SK-N-SH treated with all-trans-retinoic acid at 6 μM for 48 hours (cell line): ENCODE measurements at regions not wholly inside any gene's neighbourhood (a gene's known extent, or its start where the extent isn't known, plus 50 kb on each side); places are given as distances from the start of the nearest gene placed in this dataset.

Experiments used
- ATAC-seq: fragments of 200-7000 bp; cut with Tn5 transposase; 3 replicates; pipeline ENCODE4 v1.9.1; 2020; ENCODE audit warnings: mild to moderate bottlenecking, moderate library complexity
- ARNTL ChIP-seq: fragments of 450-650 bp; formaldehyde crosslinking; IDR thresholded peaks from 2 replicates; pipeline ENCODE4 v1.5.0; 2020; ENCODE audit warnings: low read depth, mild to moderate bottlenecking, moderate library complexity, borderline replicate concordance
- BACH2 ChIP-seq: fragments of 250-450 bp; sonication (Bioruptor Pico); IDR thresholded peaks from 2 replicates; pipeline ENCODE4 v1.9.0; 2021; ENCODE audit warnings: mild to moderate bottlenecking, borderline replicate concordance
- CSDC2 ChIP-seq: fragments of 250-450 bp; sonication (Bioruptor Pico); IDR thresholded peaks from 2 replicates; pipeline ENCODE4 v1.5.0; 2020; ENCODE audit warnings: mild to moderate bottlenecking, moderate library complexity
- ESRRG ChIP-seq: fragments of 250-450 bp; sonication (Bioruptor Pico); IDR thresholded peaks from 2 replicates; pipeline ENCODE4 v1.6.1; 2021; ENCODE audit warnings: mild to moderate bottlenecking
- GLIS3 ChIP-seq: fragments of 250-450 bp; sonication (Bioruptor Pico); IDR thresholded peaks from 2 replicates; pipeline ENCODE4 v1.5.0; 2020; ENCODE audit warnings: mild to moderate bottlenecking, moderate library complexity
- ISL1 ChIP-seq: fragments of 250-450 bp; sonication (Bioruptor Pico); IDR thresholded peaks from 2 replicates; pipeline ENCODE4 v2.1.2; 2022; ENCODE audit warnings: mild to moderate bottlenecking, moderate library complexity
- OSR1 ChIP-seq: fragments of 250-450 bp; sonication (Bioruptor Pico); IDR thresholded peaks from 2 replicates; pipeline ENCODE4 v1.8.0; 2022; ENCODE audit warnings: moderate library complexity, mild to moderate bottlenecking, inconsistent platforms
- PPARA ChIP-seq: fragments of 250-450 bp; sonication (Bioruptor Pico); IDR thresholded peaks from 2 replicates; pipeline ENCODE4 v1.5.0; 2020; ENCODE audit warnings: mild to moderate bottlenecking, borderline replicate concordance
- RARB ChIP-seq: fragments of 250-450 bp; sonication (Bioruptor Pico); IDR thresholded peaks from 2 replicates; pipeline ENCODE4 v1.8.0; 2021; ENCODE audit warnings: mild to moderate bottlenecking, moderate library complexity
- SNAI2 ChIP-seq: fragments of 250-450 bp; sonication (Bioruptor Pico); IDR thresholded peaks from 2 replicates; pipeline ENCODE4 v1.5.0; 2020; ENCODE audit warnings: mild to moderate bottlenecking, moderate library complexity
- TCF4 ChIP-seq: fragments of 250-450 bp; sonication (Bioruptor Pico); IDR thresholded peaks from 2 replicates; pipeline ENCODE4 v1.8.0; 2021; ENCODE audit warnings: mild to moderate bottlenecking, moderate library complexity, borderline replicate concordance
- TOX ChIP-seq: fragments of 250-450 bp; sonication (Bioruptor Pico); IDR thresholded peaks from 2 replicates; pipeline ENCODE4 v1.8.0; 2021; ENCODE audit warnings: mild to moderate bottlenecking, moderate library complexity, borderline replicate concordance
- ZC3H10 ChIP-seq: fragments of 250-450 bp; sonication (Bioruptor Pico); IDR thresholded peaks from 2 replicates; pipeline ENCODE4 v1.5.1; 2021; ENCODE audit warnings: mild to moderate bottlenecking, moderate library complexity
- ZFP3 ChIP-seq: fragments of 250-450 bp; sonication (Bioruptor Pico); IDR thresholded peaks from 2 replicates; pipeline ENCODE4 v1.5.0; 2020; ENCODE audit warnings: mild to moderate bottlenecking, moderate library complexity
- ZFP30 ChIP-seq: fragments of 450-650 bp; formaldehyde crosslinking; IDR thresholded peaks from 2 replicates; pipeline ENCODE4 v1.5.0; 2022; ENCODE audit warnings: mild to moderate bottlenecking, moderate library complexity
- ZNF565 ChIP-seq: fragments of 450-650 bp; formaldehyde crosslinking; conservative IDR thresholded peaks from 2 replicates; pipeline ENCODE4 v1.5.0; 2020; ENCODE audit warnings: low read depth, mild to moderate bottlenecking, moderate library complexity
- ZNF70 ChIP-seq: fragments of 450-650 bp; formaldehyde crosslinking; IDR thresholded peaks from 2 replicates; pipeline ENCODE4 v1.5.0; 2020; ENCODE audit warnings: mild to moderate bottlenecking, moderate library complexity
- ZNF8 ChIP-seq: fragments of 450-650 bp; formaldehyde crosslinking; IDR thresholded peaks from 2 replicates; pipeline ENCODE4 v1.5.0; 2020; ENCODE audit warnings: mild to moderate bottlenecking, moderate library complexity
- TF ChIP-seq, protein P1 (sequence below): fragments of 250-450 bp; sonication (Bioruptor Pico); IDR thresholded peaks from 2 replicates; pipeline ENCODE4 v1.8.0; 2021; ENCODE audit warnings: low read depth, mild to moderate bottlenecking, moderate library complexity, borderline replicate concordance
- TF ChIP-seq, protein P2 (sequence below): fragments of 250-450 bp; sonication (Bioruptor Pico); IDR thresholded peaks from 2 replicates; pipeline ENCODE4 v1.5.1; 2021; ENCODE audit warnings: mild to moderate bottlenecking, moderate library complexity
- TF ChIP-seq, protein P3 (sequence below): fragments of 250-450 bp; sonication (Bioruptor Pico); IDR thresholded peaks from 2 replicates; pipeline ENCODE4 v1.8.0; 2020; ENCODE audit warnings: mild to moderate bottlenecking, moderate library complexity, borderline replicate concordance
- TF ChIP-seq, protein P4 (sequence below): fragments of 250-450 bp; sonication (Bioruptor Pico); IDR thresholded peaks from 2 replicates; pipeline ENCODE4 v1.5.1; 2020; ENCODE audit warnings: low read depth, mild to moderate bottlenecking, moderate library complexity

DNA sequence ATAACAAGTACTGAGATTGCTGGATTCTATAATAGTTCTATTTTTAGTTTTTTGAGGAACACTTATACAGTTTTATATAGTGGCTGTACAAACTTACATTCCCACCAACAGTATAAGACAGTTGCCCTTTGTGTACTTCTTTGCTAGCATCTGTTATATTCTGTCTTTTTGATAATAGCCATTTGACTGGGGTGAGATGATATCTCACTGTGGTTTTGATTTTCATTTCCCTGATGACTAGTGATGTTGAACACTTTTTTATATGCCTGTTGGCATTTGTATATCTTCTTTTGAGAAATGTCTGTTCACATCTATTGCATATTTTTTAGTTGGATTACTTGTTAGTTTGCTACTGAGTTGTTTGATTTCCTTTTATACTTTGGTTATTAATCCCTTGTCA lies 204.1 kb upstream of the SMC2 start:
- TF ChIP-seq, protein P1, sequence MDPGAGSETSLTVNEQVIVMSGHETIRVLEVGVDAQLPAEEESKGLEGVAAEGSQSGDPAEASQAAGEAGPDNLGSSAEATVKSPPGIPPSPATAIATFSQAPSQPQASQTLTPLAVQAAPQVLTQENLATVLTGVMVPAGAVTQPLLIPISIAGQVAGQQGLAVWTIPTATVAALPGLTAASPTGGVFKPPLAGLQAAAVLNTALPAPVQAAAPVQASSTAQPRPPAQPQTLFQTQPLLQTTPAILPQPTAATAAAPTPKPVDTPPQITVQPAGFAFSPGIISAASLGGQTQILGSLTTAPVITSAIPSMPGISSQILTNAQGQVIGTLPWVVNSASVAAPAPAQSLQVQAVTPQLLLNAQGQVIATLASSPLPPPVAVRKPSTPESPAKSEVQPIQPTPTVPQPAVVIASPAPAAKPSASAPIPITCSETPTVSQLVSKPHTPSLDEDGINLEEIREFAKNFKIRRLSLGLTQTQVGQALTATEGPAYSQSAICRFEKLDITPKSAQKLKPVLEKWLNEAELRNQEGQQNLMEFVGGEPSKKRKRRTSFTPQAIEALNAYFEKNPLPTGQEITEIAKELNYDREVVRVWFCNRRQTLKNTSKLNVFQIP (CRISPR knock-in tag): no peak
- no peak for TF ChIP-seq TOX (CRISPR knock-in tag)
- TF ChIP-seq ZNF70 (CRISPR knock-in tag): no peak
- no peak for TF ChIP-seq ZNF8
- TF ChIP-seq, protein P2, sequence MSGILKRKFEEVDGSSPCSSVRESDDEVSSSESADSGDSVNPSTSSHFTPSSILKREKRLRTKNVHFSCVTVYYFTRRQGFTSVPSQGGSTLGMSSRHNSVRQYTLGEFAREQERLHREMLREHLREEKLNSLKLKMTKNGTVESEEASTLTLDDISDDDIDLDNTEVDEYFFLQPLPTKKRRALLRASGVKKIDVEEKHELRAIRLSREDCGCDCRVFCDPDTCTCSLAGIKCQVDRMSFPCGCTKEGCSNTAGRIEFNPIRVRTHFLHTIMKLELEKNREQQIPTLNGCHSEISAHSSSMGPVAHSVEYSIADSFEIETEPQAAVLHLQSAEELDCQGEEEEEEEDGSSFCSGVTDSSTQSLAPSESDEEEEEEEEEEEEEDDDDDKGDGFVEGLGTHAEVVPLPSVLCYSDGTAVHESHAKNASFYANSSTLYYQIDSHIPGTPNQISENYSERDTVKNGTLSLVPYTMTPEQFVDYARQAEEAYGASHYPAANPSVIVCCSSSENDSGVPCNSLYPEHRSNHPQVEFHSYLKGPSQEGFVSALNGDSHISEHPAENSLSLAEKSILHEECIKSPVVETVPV (CRISPR knock-in tag): no peak
- no peak for TF ChIP-seq OSR1 (CRISPR knock-in tag)
- no peak for TF ChIP-seq TCF4 (CRISPR knock-in tag)
- TF ChIP-seq BACH2 (CRISPR knock-in tag): no peak
- no peak for TF ChIP-seq ISL1
- no peak for TF ChIP-seq SNAI2 (CRISPR knock-in tag)
- TF ChIP-seq RARB: no peak
- TF ChIP-seq CSDC2 (CRISPR knock-in tag): no peak
- no peak for TF ChIP-seq PPARA (CRISPR knock-in tag)
- no peak for TF ChIP-seq GLIS3 (CRISPR knock-in tag)
- TF ChIP-seq ZNF565 (CRISPR knock-in tag): no peak
- no peak for TF ChIP-seq ESRRG (CRISPR knock-in tag)
- TF ChIP-seq ZFP3 (CRISPR knock-in tag): no peak
- TF ChIP-seq, protein P3, sequence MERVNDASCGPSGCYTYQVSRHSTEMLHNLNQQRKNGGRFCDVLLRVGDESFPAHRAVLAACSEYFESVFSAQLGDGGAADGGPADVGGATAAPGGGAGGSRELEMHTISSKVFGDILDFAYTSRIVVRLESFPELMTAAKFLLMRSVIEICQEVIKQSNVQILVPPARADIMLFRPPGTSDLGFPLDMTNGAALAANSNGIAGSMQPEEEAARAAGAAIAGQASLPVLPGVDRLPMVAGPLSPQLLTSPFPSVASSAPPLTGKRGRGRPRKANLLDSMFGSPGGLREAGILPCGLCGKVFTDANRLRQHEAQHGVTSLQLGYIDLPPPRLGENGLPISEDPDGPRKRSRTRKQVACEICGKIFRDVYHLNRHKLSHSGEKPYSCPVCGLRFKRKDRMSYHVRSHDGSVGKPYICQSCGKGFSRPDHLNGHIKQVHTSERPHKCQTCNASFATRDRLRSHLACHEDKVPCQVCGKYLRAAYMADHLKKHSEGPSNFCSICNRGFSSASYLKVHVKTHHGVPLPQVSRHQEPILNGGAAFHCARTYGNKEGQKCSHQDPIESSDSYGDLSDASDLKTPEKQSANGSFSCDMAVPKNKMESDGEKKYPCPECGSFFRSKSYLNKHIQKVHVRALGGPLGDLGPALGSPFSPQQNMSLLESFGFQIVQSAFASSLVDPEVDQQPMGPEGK (CRISPR knock-in tag): no peak
- TF ChIP-seq ZC3H10: no peak
- ATAC-seq: no peak

DNA sequence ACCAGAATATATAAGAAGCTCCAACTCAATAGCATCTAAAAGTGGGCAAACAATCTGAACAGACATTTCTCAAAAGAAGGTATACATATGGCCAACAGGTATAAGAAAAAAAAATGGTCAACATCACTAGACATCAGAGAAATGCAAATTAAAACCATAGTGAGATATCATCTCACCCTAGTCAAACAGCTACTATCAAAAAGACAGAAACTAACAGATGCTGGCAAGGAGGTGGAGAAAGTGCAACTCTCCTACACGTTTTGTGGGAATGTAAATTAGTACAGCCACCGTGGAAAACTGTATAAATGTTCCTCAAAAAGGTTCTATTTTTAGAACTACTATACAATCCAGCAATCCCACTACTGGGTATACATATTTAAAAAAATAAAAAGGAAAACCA lies 199.9 kb upstream of the SMC2 start:
- ATAC-seq: no peak
- TF ChIP-seq TOX (CRISPR knock-in tag) (no peak), SNAI2 (CRISPR knock-in tag) (no peak), ZFP30 (no peak)
- TF ChIP-seq, protein P2 (CRISPR knock-in tag): no peak

DNA sequence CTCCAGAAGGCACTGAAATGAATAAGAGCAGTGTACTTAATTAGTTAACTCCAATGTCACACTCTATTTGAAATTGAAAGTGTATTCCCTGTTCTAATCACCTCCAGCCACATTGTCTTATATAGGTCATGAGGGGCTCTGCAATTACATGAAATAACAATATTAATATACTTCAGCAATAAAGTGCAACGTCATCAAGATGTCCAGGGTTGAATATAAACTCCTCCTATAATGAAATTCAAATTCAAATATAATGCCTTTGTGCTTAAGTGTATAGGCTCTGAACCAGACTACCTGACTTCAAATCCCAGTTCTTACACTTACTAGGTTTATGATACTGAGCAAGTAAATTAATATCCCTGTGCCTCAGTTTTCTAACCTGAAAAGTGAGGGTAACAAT lies 195.6 kb upstream of the SMC2 start:
- no peak for TF ChIP-seq ZNF70 (CRISPR knock-in tag)
- TF ChIP-seq CSDC2 (CRISPR knock-in tag): no peak
- TF ChIP-seq, protein P2 (CRISPR knock-in tag): no peak
- TF ChIP-seq PPARA (CRISPR knock-in tag): no peak
- no peak for ATAC-seq

DNA sequence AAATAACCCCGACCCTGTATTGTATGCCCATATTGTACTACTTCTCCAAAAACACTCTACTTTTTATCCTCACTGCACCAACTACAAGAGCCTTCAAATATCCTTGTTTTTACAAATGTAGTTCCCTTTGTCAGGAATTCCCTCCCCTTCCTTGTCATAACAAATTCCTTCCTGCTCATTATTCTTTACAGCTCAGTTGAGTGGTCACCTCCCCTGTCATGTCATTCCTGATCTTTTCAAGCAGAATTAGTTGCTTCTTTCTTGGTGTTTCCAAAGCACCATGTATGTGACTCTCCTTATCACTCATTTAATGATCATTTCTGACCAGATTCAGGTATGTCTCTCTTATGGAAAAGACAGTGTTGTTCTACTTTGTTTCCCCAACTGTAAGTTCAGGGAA lies 194.2 kb upstream of the SMC2 start:
- TF ChIP-seq BACH2 (CRISPR knock-in tag) (no peak), ZFP30 (no peak), ESRRG (CRISPR knock-in tag) (no peak), ARNTL (no peak), TOX (CRISPR knock-in tag) (no peak), ZNF70 (CRISPR knock-in tag) (no peak), ISL1 (no peak), PPARA (CRISPR knock-in tag) (no peak), SNAI2 (CRISPR knock-in tag) (no peak), ZNF8 (no peak), ZFP3 (CRISPR knock-in tag) (no peak), RARB (no peak), ZNF565 (CRISPR knock-in tag) (no peak), TCF4 (CRISPR knock-in tag) (no peak)
- TF ChIP-seq, protein P4, sequence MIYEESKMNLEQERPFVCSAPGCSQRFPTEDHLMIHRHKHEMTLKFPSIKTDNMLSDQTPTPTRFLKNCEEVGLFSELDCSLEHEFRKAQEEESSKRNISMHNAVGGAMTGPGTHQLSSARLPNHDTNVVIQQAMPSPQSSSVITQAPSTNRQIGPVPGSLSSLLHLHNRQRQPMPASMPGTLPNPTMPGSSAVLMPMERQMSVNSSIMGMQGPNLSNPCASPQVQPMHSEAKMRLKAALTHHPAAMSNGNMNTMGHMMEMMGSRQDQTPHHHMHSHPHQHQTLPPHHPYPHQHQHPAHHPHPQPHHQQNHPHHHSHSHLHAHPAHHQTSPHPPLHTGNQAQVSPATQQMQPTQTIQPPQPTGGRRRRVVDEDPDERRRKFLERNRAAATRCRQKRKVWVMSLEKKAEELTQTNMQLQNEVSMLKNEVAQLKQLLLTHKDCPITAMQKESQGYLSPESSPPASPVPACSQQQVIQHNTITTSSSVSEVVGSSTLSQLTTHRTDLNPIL (CRISPR knock-in tag): no peak
- no peak for ATAC-seq
